HG03159 (cell line): ENCODE measurements at regions not wholly inside any gene's neighbourhood (a gene's known extent, or its start where the extent isn't known, plus 50 kb on each side); places are given as distances from the start of the nearest gene placed in this dataset.
"Not testable (repeated sequence)": the region's sequence is repeated elsewhere in the genome, so short reads cannot be mapped to it uniquely, and the experiment has no call there.

Experiments
- ATAC-seq: cut with Tn5 transposase; IDR thresholded peaks from one replicate; pipeline ENCODE4 v1.9.1; 2021; ENCODE audit warnings: mild to moderate bottlenecking, moderate library complexity; ENCODE audit not compliant: unreplicated experiment

- no peak for ATAC-seq
Measured at GRCh38 chr14:55766071-55766470, 186.1 kb downstream of the KTN1 start.

DNA sequence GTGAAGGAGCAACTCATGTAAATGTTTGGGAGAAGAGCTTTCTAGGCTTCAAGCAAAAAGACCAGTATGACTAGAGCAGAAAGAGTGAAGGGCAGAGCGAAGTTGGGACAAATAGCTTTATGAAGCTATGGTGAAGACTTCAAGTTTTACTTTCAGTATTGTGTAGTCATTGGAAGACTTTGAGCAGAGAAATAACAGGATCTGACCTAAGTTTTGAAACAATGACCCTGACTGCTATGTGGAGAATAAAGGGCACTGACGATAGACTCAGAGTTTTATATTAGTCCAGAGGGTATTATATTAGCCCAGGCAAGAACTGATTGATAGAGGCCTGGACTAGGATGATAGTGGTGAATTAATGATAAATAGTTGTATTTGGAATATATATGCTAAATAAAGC lies 187.3 kb downstream of the KTN1 start:
- no peak for ATAC-seq

- no peak for ATAC-seq
Measured at GRCh38 chr14:55769877-55770276, 189.9 kb downstream of the KTN1 start.

- no peak for ATAC-seq
Measured at GRCh38 chr14:55771242-55771981, 191.4 kb downstream of the KTN1 start.

- ATAC-seq: no peak
Measured at GRCh38 chr14:55772486-55772885, 192.5 kb downstream of the KTN1 start.

- no peak for ATAC-seq
Measured at GRCh38 chr14:55773312-55773711, 193.3 kb downstream of the KTN1 start.

DNA sequence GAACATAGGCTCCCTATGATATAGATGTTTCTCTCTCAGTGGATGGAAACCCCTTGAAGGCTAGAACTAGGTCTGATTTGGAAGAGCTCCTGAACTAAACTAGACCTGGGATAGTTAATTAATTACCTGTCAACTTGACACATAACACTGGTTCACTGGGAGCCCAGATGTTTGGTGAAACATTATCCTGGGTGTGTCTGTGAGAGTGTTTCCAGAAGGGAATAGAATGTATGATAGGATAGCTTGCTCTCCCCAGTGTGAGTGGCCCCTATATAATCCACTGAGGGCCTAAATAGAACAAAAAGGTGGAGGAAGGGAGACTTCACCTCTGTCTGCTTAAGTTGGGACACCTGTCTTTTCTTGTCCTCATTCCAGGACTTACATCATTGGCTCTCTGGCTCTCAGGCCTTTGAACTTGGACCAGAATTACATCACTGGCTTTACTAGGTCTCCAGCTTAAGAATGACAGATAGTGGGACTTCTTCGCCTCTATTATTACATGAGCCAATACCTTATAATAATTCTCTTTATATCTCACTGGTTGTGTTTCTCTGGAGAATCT lies 194.1 kb downstream of the KTN1 start:
- no peak for ATAC-seq

DNA sequence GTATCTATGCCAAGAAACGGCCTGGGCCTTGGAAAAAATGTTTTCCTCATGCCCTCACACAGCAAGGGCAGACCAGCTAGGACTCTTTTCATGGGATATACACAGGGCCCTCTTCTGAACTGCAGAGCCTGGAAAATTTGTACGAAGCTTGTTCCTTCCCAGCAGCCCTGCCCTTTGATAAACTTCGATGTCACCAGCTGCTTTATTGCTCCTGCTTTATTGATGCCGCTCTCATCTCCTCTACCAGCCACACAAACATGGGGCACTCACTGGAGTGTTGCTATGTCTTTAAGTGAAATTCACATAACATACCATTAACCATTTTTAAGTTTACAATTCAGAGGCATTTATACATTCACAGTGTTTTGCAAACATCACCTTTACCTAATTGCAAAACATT lies 197.9 kb downstream of the KTN1 start:
- ATAC-seq: no peak

DNA sequence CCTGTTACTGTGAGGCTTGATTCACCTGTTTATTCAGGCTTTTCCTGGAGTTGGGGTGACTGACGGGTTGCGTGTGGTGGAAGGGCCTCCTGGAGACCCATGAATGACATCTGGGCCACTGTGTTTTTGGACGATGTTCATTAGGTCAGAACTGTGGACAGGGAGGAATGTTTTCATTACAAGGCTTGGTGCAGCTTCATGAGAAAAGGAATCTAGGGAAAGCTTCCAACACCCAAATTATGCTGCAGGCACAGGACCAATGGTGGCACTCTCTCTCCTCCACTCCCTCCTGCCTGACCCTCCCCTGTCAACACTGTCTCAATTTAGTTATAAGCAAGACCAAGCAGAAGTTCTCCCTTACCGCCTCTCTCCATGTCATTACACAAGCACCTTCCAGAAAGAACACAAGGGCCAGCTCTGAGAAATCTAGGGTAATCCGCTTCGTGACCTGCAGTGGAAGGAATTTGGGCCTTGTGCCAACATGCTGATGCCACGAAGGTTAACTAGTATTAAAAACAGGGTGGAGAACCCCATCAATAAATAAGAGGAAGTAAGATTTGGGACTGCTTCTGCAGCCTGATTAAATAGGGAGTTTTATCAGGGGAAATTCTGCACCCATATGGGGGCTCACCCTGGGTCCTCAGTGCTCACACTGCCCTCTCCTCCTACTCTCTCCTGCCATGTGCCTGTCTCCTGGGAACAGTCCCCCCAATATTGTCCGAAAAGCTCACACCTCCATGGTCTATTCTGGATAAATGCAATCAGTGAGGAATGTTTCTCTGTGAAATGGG lies 200.3 kb downstream of the KTN1 start:
- ATAC-seq: no peak

DNA sequence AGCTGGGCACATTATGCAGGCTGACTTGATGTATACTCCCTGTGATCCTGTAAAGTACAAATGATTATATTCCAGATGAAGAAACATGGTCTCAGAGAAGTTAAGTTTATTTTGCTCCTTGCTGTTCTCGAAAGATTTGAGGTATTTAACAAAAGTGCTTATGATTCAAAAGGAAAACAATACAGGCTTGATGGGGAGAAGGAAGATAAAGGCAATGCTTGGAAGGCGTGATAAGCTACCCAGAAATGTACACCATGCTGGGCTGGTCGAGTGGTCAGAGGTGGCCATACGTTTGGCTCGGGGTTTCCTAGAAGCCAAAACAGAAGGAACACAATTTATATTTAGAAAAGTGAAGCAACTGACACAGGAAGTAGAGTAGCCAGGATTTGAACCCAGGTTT lies 201.0 kb downstream of the KTN1 start:
- ATAC-seq: no peak

DNA sequence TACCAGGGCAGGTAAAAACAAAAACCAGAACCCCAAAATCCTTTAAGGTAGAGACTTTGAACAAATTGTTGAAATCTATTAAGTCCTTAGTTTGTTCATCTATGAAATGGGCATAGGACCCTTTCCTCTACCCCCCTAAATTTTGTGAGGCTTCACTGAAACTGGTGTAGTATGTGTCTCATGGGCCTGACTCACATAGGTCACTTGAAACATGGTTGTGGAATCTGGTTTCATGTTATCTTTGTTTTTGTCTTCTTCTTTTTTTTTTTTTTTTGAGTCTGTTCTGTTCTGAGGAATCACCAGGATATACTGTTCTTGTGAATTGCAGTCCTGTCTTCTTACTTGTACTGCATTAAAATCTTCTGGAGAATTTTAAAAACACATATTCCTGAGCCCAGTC lies 202.2 kb downstream of the KTN1 start:
- no peak for ATAC-seq

DNA sequence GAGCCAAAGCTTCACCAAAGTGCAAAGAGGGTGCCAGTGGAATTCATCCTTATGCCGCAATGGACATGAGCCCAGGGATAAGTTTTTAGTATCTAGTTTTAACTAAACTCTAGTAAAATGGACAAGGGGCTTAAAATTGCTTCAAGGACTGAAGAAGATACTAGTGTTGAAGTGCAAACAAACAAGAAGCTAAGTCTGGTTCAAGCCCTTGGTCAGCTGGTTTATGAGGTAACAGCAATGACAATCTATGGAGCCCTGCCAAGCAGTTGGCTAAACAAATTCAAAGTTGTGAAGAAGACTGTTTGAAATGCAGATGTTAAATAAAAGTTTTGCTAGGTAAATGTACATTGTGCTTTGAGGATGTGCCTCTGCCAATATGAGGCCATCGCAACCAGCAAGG lies 209.4 kb downstream of the KTN1 start:
- ATAC-seq: no peak

- ATAC-seq: no peak
Measured at GRCh38 chr14:55794655-55795595, 214.9 kb downstream of the KTN1 start.

GRCh38 chr14:55796513-55796912 lies 216.5 kb downstream of the KTN1 start:
- ATAC-seq: not testable (repeated sequence)

GRCh38 chr14:55798406-55798805 lies 218.4 kb downstream of the KTN1 start:
- ATAC-seq: no peak

GRCh38 chr14:55799508-55800095 lies 219.6 kb downstream of the KTN1 start:
- no peak for ATAC-seq

- no peak for ATAC-seq
Measured at GRCh38 chr14:55800156-55800785, 220.3 kb downstream of the KTN1 start.

- ATAC-seq: no peak
Measured at GRCh38 chr14:55801121-55801520, 221.1 kb downstream of the KTN1 start.

GRCh38 chr14:55802986-55803872 lies 223.2 kb downstream of the KTN1 start:
- no peak for ATAC-seq
